ENCODE measurements at regions not wholly inside any gene's neighbourhood (a gene's known extent, or its start where the extent isn't known, plus 50 kb on each side); places are given as distances from the start of the nearest gene placed in this dataset.

DNA sequence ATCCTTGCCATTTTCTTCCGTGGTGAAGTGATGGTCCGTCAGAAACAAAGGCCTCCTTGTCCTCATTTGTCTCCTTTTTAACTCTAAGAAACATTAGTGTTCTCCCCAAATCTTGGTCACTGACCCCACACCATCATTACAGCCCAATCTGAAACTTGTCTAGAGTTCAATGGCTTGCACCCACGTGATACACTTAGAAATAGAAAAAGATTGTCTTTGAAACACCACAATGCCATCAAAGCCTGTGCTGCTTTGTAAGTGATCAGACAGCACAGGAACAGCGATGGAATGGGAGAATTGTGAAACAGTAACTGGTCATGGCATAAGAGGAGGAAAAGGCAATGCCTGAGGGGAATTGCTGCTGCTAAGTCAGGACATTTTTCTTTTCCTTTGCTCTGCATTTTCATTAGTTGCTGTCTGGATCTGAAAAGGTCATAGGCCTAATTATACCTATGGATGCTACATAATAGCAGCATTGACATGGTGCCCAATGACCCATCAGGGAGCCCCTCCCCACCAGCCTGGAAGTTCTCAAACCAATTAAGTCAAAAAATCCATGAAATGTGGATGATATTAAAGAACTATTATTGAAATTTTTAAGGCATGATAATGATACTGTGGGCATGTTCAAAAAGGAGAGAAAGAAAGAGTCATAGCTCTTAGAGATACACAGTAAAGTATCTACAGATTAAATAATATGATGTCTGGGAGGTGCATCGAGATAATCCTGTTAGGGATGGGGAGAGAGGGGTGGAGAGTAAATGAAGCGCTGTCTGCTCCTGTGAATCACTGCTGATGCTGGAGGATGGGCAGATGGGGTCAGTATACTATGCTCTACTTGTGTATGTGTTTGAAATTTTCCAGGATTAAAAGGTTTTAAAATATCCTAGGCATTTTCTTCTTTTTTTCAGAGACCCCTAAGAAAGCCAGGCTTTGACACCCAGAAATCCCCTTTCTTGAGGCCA lies 83.6 kb downstream of the ENC1 start:
- DNase-seq (ENCODE audit: extremely low read depth, low read depth): no peak
- TF ChIP-seq, protein P1, sequence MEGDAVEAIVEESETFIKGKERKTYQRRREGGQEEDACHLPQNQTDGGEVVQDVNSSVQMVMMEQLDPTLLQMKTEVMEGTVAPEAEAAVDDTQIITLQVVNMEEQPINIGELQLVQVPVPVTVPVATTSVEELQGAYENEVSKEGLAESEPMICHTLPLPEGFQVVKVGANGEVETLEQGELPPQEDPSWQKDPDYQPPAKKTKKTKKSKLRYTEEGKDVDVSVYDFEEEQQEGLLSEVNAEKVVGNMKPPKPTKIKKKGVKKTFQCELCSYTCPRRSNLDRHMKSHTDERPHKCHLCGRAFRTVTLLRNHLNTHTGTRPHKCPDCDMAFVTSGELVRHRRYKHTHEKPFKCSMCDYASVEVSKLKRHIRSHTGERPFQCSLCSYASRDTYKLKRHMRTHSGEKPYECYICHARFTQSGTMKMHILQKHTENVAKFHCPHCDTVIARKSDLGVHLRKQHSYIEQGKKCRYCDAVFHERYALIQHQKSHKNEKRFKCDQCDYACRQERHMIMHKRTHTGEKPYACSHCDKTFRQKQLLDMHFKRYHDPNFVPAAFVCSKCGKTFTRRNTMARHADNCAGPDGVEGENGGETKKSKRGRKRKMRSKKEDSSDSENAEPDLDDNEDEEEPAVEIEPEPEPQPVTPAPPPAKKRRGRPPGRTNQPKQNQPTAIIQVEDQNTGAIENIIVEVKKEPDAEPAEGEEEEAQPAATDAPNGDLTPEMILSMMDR (IDR thresholded peaks at IDR 0.05; ENCODE audit: low read depth, low read length): no peak

DNA sequence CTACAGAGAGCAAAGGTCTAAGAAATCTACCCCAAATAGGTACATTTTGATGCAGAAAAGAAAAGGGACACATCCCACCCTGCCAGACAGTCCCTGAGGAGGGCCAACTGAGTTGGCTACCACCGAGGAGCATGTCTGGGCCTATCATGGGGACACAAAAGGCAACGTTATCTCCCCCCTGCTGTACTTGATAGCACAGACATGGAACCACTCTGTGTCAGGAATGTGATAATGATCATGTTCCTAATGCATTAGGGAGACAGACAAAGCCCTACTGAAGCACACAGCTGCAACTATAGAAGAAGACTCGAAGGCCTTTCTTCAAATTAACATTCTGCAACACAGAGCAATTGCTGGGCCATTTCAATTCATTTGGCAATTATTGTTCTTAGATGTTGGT lies 84.5 kb downstream of the ENC1 start:
- TF ChIP-seq, protein P1 (IDR thresholded peaks at IDR 0.05; ENCODE audit: low read depth, low read length): no peak
- no peak for DNase-seq (ENCODE audit: extremely low read depth, low read depth)

DNA sequence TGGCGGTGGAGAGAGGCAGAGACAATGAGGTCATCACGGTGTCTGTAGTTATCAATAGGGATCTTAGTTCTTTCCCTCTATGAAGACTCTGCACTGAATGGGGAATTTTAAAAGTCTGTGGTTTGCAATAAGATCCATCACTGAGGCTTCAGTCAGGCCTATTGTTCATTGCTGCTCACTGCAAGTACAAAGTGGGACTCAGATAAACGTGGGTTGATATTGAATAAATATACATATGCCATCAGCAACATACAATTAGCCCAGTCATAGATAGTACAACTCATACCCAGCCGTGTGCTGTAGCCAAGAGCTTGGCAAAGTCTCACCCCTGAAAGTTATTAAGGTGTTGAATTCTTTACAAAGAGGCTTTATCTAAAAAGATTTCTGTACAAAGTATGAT lies 88.4 kb downstream of the ENC1 start:
- TF ChIP-seq, protein P1 (IDR thresholded peaks at IDR 0.05; ENCODE audit: low read depth, low read length): no peak
- no peak for DNase-seq (ENCODE audit: extremely low read depth, low read depth)

DNA sequence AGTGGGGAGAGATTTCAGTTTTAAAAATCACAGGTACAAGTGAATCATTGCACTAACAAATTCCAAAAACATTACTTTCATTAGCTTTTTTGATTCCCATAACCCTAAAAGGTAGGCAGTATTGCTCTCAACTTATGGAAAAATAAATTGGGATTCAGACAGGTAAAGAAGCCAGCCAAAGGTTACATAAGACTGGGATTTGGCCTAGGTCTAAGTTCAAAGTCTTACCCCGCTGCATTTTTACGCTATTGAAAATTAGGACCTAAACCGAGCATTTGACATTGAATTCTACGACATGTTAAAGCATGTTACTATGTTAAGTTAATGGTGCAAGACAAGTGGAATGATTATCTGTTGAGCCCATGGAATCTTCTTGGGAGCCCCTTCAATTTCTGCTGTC lies 89.6 kb downstream of the ENC1 start:
- DNase-seq (ENCODE audit: extremely low read depth, low read depth): no peak
- TF ChIP-seq, protein P1 (IDR thresholded peaks at IDR 0.05; ENCODE audit: low read depth, low read length): no peak

DNA sequence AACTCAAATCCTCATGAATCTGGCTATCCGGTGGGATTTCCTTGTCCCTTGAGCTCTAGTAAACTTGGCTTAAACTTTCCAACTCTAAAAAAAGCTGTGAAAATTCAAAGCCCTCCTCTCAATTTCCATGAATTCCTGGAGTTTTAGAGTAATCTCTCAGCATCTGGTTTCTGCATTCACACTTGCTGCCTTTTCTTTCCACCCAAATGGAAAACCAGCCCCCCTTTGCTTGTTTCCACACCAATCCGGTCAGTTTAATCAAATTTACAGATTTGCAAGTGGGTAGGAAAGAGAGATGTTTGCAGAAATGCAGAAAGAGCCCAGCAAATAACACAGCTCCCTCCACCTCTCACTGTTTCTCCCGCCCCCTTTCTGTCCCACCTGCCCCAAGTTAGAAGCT lies 91.1 kb downstream of the ENC1 start:
- TF ChIP-seq, protein P1 (IDR thresholded peaks at IDR 0.05; ENCODE audit: low read depth, low read length): no peak
- DNase-seq (ENCODE audit: extremely low read depth, low read depth): no peak

DNA sequence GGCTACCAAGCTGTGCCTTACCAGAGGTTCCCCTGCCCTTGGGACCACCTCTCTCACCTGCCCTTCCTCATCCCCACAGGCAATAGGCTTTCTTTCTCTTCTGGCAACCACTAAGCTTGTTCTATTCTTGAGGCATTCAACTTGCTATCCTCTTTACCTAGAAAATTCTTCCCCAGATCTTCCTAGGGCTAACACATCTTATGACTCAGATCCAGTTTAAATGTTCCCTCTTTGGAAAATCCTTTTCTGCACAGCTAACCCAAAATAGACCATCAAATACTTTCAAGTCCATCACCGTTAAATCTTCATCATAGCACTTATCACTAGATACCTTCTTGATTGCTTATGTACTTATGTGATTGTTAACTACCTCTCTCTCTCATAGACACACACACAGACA lies 93.7 kb downstream of the ENC1 start:
- TF ChIP-seq, protein P1 (IDR thresholded peaks at IDR 0.05; ENCODE audit: low read depth, low read length): no peak
- DNase-seq (ENCODE audit: extremely low read depth, low read depth): no peak

DNA sequence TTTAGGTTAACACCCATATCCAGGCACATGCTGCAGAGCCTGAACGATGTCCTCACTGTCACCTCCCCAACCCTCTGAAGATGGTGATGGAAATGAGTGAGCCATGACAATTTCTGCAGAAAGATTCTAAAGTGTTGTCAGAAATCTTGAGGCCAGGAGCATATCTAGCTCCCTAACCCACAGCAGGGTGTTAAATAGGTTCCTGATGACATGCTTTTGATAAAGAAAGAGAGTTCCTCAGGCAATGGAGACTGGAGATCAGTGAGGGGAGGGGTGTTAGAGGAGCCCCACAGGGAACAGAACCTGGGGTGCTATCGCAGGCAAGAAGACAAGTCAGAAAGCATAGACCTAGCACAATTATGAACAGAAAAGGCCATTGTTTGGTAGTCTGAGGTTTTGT lies 95.7 kb downstream of the ENC1 start:
- TF ChIP-seq, protein P1 (IDR thresholded peaks at IDR 0.05; ENCODE audit: low read depth, low read length): no peak

More for the DNA sequence above, 95.7 kb downstream of the ENC1 start:
- no peak for DNase-seq (ENCODE audit: extremely low read depth, low read depth)

Data from AG09319 (cell line).